VCaP (cell line): ENCODE measurements at regions not wholly inside any gene's neighbourhood (a gene's known extent, or its start where the extent isn't known, plus 50 kb on each side); places are given as distances from the start of the nearest gene placed in this dataset.

Experiments used
- H3K27ac ChIP-seq: fragments of 450-650 bp; 2 replicates; pipeline ENCODE4 v1.5.1; 2017
- CTCF ChIP-seq: fragments of 450-650 bp; conservative IDR thresholded peaks from 2 replicates; pipeline ENCODE4 v1.5.1; 2017; ENCODE audit warnings: mild to moderate bottlenecking, moderate library complexity

GRCh38 chr2:138101718-138102117 is 137.4 kb downstream of the HNMT start:
- TF ChIP-seq CTCF, result no peak

GRCh38 chr2:138102664-138103063 is 138.4 kb downstream of the HNMT start:
- no peak for TF ChIP-seq CTCF
- no peak overlapping the region for H3K27ac ChIP-seq

More at GRCh38 chr2:138101718-138102117, 137.4 kb downstream of the HNMT start:
- no peak overlapping the region for H3K27ac ChIP-seq

GRCh38 chr2:138103156-138103555 is 138.9 kb downstream of the HNMT start:
- TF ChIP-seq CTCF, result no peak
- no peak overlapping the region for H3K27ac ChIP-seq

- no peak for TF ChIP-seq CTCF
- H3K27ac ChIP-seq, result no peak overlapping the region
Observed at GRCh38 chr2:138104071-138104470, 139.8 kb downstream of the HNMT start.

GRCh38 chr2:138105358-138105757 is 141.1 kb downstream of the HNMT start:
- TF ChIP-seq CTCF, result no peak
- no peak overlapping the region for H3K27ac ChIP-seq

- no peak for TF ChIP-seq CTCF
- H3K27ac ChIP-seq, result no peak overlapping the region
Observed at GRCh38 chr2:138106606-138107005, 142.3 kb downstream of the HNMT start.

- H3K27ac ChIP-seq, result no peak overlapping the region
- TF ChIP-seq CTCF, result no peak
Observed at GRCh38 chr2:138107288-138107687, 143.0 kb downstream of the HNMT start.
